GM18508 (cell line): ENCODE measurements at regions not wholly inside any gene's neighbourhood (a gene's known extent, or its start where the extent isn't known, plus 50 kb on each side); places are given as distances from the start of the nearest gene placed in this dataset.
"Not testable (repeated sequence)": the region's sequence is repeated elsewhere in the genome, so short reads cannot be mapped to it uniquely, and the experiment has no call there.

Experiments used
- ATAC-seq: cut with Tn5 transposase; IDR thresholded peaks from one replicate; pipeline ENCODE4 v1.9.1; 2021; ENCODE audit warnings: moderate number of reproducible peaks; ENCODE audit not compliant: insufficient read depth, unreplicated experiment

GRCh38 chr6:27129917-27130316 lies 117.6 kb upstream of the PRSS16 start:
- no peak for ATAC-seq

GRCh38 chr6:27130668-27131428 lies 116.7 kb upstream of the PRSS16 start:
- ATAC-seq: no peak

- not testable (repeated sequence) for ATAC-seq
Measured at GRCh38 chr6:27132282-27132531, 115.3 kb upstream of the PRSS16 start.

- peak; percentile 69 for ATAC-seq
Measured at GRCh38 chr6:27132532-27133280, 114.8 kb upstream of the PRSS16 start.

- no peak for ATAC-seq
Measured at GRCh38 chr6:27133281-27134227, 113.9 kb upstream of the PRSS16 start.

GRCh38 chr6:27135087-27135657 lies 112.3 kb upstream of the PRSS16 start:
- no peak for ATAC-seq

- ATAC-seq: no peak
Measured at GRCh38 chr6:27136077-27136644, 111.3 kb upstream of the PRSS16 start.

- ATAC-seq: no peak
Measured at GRCh38 chr6:27136978-27137814, 110.3 kb upstream of the PRSS16 start.

- ATAC-seq: no peak
Measured at GRCh38 chr6:27138406-27138805, 109.1 kb upstream of the PRSS16 start.

GRCh38 chr6:27138837-27139755 lies 108.4 kb upstream of the PRSS16 start:
- ATAC-seq: peak; percentile 33

GRCh38 chr6:27139756-27140579 lies 107.5 kb upstream of the PRSS16 start:
- ATAC-seq: no peak

- ATAC-seq: no peak
Measured at GRCh38 chr6:27140999-27141528, 106.4 kb upstream of the PRSS16 start.

GRCh38 chr6:27141529-27142015 lies 105.9 kb upstream of the PRSS16 start:
- no peak for ATAC-seq

GRCh38 chr6:27143020-27143388 lies 104.5 kb upstream of the PRSS16 start:
- ATAC-seq: not testable (repeated sequence)

- ATAC-seq: no peak
Measured at GRCh38 chr6:27143474-27144026, 104.0 kb upstream of the PRSS16 start.

- ATAC-seq: no peak
Measured at GRCh38 chr6:27144740-27145079, 102.8 kb upstream of the PRSS16 start.
